Lung (tissue), 11 donors: ENCODE measurements at regions not wholly inside any gene's neighbourhood (a gene's known extent, or its start where the extent isn't known, plus 50 kb on each side); places are given as distances from the start of the nearest gene placed in this dataset.

Experiments
- ATAC-seq: fragments of 200-7000 bp; cut with Tn5 transposase; one replicate; pipeline ENCODE4 v1.9.1; 2020; ENCODE audit warnings: moderate number of reproducible peaks; ENCODE audit not compliant: insufficient read depth, low FRiP score
- DNase-seq, 3 donors: peaks; one replicate each; pipeline ENCODE4 v3.0.0-alpha.2; 2013 to 2017
- H3K27ac ChIP-seq, 2 donors: one replicate each; pipeline ENCODE4 v1.5.1; 2013; ENCODE audit warnings: mild to moderate bottlenecking in 2 of 2, moderate library complexity in 2 of 2, control low read depth in 1 of 2, inconsistent platforms in 1 of 2, low read depth in 1 of 2, low read length in 1 of 2
- H3K27me3 ChIP-seq, 3 donors: one replicate each; pipeline ENCODE4 v1.5.1; 2013; ENCODE audit warnings: low read length in 2 of 3; ENCODE audit not compliant: control insufficient read depth in 3 of 3, insufficient read depth in 3 of 3
- H3K36me3 ChIP-seq, 4 donors: one replicate each; pipeline ENCODE4 v1.5.1; 2013; ENCODE audit warnings: low read length in 4 of 4, mild to moderate bottlenecking in 1 of 4, moderate library complexity in 1 of 4; ENCODE audit not compliant: control insufficient read depth in 4 of 4, insufficient read depth in 4 of 4
- H3K4me1 ChIP-seq, 5 donors: one replicate each; pipeline ENCODE4 v1.5.1; 2013; ENCODE audit warnings: low read length in 5 of 5, mild to moderate bottlenecking in 2 of 5, moderate library complexity in 1 of 5; ENCODE audit not compliant: control insufficient read depth in 5 of 5, insufficient read depth in 5 of 5
- H3K4me3 ChIP-seq: one replicate; pipeline ENCODE4 v1.5.1; 2013; ENCODE audit warnings: mild to moderate bottlenecking, control low read depth, moderate library complexity
- H3K9ac ChIP-seq, 2 donors: one replicate each; pipeline ENCODE4 v1.5.1; 2013; ENCODE audit warnings: low read length in 2 of 2, control low read depth in 1 of 2; ENCODE audit not compliant: insufficient read depth in 1 of 2
- H3K9me3 ChIP-seq, 4 donors: one replicate each; pipeline ENCODE4 v1.5.1; 2013; ENCODE audit warnings: low read length in 3 of 4, mild to moderate bottlenecking in 1 of 4, moderate library complexity in 1 of 4; ENCODE audit not compliant: control insufficient read depth in 4 of 4, insufficient read depth in 3 of 4
- WGBS, 2 donors: extraction: QIAGEN DNeasy Blood & Tissue Kit; methylation state at CpG; one replicate each; pipeline ENCODE4 v1.1.7; 2013; 5-methylcytosine and 5-hydroxymethylcytosine counted together
- TF ChIP-seq, protein P1 (sequence below): IDR thresholded peaks from 2 replicates; pipeline ENCODE4 v1.5.1; 2012; ENCODE audit warnings: mild to moderate bottlenecking; ENCODE audit errors: control extremely low read depth, extremely low read depth
- donor health status: control.
- donor health status: control.
- donor health status: Bipolar disorder and iron deficiency.
- donor health status: healthy.
- donor health status: DM: yes; HTN: yes; CAD: no.

DNA sequence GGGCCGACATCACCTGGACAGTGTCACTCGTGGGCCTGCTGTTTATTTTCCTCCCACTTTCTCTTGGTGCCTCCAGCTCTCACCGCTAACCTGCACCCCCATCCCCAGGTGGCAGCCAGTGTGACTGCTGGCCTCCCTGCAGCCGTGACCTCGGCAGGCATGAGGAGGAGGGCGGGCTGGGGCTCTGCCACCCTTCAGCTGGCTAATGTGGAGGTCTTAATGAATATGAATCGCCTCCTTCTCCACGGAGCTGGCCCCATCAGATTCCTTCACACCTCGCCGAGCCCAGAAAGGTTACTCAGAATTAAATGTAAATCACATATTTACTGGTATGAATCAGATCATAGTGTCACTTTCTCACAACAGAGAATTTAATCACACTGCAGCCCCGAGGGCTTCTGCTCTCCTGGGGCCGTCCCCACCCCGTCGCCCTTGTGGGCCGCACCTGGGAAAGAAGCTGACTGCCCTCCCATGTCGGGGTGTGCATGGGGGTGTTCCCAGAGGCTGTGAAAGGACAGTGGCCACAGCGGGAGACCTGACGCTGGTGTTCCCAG lies 171.1 kb upstream of the TLE3 start:
- Histone ChIP-seq H3K36me3 (no peaks in the 10 kb centered on the region), H3K9me3 (no peaks in the 10 kb centered on the region), H3K4me1 (peaks cover 4 to 33% (median 7%) of the 10 kb centered on the region in 5 donors), H3K9ac (no peak overlapping the region), H3K4me3 (no peak overlapping the region), H3K27ac (no peak overlapping the region), H3K27me3 (no peaks in the 10 kb centered on the region)
- ATAC-seq = no peak
- WGBS, 2 donors = 86 to 88% methylated on average over 18 of the region's 18 CpGs
- DNase-seq = no peak
- TF ChIP-seq, protein P1, sequence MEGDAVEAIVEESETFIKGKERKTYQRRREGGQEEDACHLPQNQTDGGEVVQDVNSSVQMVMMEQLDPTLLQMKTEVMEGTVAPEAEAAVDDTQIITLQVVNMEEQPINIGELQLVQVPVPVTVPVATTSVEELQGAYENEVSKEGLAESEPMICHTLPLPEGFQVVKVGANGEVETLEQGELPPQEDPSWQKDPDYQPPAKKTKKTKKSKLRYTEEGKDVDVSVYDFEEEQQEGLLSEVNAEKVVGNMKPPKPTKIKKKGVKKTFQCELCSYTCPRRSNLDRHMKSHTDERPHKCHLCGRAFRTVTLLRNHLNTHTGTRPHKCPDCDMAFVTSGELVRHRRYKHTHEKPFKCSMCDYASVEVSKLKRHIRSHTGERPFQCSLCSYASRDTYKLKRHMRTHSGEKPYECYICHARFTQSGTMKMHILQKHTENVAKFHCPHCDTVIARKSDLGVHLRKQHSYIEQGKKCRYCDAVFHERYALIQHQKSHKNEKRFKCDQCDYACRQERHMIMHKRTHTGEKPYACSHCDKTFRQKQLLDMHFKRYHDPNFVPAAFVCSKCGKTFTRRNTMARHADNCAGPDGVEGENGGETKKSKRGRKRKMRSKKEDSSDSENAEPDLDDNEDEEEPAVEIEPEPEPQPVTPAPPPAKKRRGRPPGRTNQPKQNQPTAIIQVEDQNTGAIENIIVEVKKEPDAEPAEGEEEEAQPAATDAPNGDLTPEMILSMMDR = no peak

DNA sequence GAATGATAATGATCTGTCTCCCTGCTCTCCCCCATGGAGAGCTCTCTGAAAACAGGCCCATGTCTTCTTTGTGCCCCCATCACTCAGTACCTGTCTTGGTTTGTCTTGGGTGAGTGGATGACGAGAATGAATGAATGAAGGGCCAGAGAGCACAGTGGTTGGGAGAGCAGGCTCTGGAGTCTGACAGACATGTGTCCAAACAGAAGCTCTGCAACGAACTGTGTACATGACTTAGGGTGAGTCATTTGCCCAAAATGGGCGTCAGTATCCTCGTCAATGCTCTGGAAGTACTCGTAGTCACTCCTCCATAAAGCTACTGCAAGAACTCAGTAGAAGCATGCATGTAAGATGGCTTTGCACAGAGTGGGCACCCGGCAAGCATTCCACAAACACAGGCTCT lies 170.2 kb upstream of the TLE3 start:
- 79 to 86% methylated on average over 6 of the region's 6 CpGs for WGBS, 2 donors
- peaks cover 4 to 33% (median 12%) of the 10 kb centered on the region in 5 donors for H3K4me1 ChIP-seq
- no peaks in the 10 kb centered on the region for H3K9me3 ChIP-seq
- TF ChIP-seq, protein P1 = no peak
- no peak overlapping the region for H3K9ac ChIP-seq
- H3K4me3 ChIP-seq = no peak overlapping the region
- no peaks in the 10 kb centered on the region for H3K36me3 ChIP-seq
- DNase-seq = no peak
- no peaks in the 10 kb centered on the region for H3K27me3 ChIP-seq
- H3K27ac ChIP-seq = no peak overlapping the region
- no peak for ATAC-seq

DNA sequence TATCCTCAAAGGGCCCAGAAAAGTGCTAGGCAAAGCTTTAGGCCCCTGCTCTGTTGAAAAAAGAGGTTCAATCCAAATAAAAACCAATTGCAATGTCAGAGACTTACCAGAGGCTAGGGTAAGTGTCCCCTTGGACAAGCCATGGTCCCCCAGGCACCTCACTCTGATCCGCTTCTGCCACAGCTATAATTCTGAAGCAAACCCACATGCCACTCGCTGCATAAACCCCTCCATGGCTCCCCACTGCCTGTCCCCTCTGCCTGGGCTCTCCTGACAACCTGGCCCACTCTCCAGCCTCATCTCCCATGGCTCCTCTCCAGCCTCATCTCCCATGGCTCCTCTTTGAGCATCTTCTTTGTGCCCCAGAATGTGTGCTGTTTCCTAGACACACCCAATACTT lies 169.6 kb upstream of the TLE3 start:
- no peak for DNase-seq
- 94% methylated on average over 2 of the region's 2 CpGs for WGBS, 2 donors
- H3K4me3 ChIP-seq = no peak overlapping the region
- TF ChIP-seq, protein P1 = no peak
- no peaks in the 10 kb centered on the region for H3K27me3 ChIP-seq
- no peak for ATAC-seq
- no peak overlapping the region for H3K9ac ChIP-seq
- no peak overlapping the region for H3K27ac ChIP-seq
- no peaks in the 10 kb centered on the region for H3K9me3 ChIP-seq
- H3K36me3 ChIP-seq = no peaks in the 10 kb centered on the region
- H3K4me1 ChIP-seq = peaks cover 4 to 33% (median 12%) of the 10 kb centered on the region in 5 donors

DNA sequence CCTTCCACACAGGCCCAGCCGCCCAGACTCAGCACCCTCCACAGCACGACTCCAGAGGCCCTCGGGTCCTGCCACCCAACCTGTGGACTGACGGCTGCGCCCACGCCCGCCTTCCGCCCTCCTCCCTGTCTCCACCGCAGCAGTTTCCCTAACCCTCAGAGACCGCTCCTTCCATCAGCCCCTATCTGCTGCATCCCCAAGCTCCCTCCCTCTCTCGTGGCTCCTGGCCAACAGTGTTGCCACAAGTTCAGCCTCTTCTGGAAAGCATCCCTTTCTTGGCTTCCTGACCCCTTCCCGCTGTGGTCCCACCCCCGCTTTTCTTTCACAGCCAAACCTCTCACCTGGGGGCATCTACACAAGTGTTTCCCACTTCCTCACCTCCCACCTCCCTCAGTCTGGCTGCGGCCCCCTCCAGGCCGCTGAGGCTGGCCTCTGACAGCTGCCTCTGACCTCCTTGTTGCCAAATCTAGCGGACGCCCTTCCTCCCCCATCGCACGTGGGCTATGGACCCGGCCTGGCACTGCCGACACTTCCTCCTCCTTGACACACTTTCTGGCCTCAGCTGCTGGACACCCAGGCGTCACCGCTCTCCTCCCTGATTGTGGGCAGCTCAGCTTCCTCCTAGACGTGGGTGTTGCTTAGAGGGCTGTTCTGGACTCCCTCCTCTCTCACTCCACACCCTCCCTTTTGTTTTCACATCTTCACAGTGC lies 168.8 kb upstream of the TLE3 start:
- H3K27ac ChIP-seq = peak overlapping the region in 1 of 2 donors; percentile 2

More for the DNA sequence above, 168.8 kb upstream of the TLE3 start:
- no peak overlapping the region for H3K4me3 ChIP-seq
- H3K27me3 ChIP-seq = no peaks in the 10 kb centered on the region
- no peak overlapping the region for H3K9ac ChIP-seq
- peak; percentile 82 to 93 (median 89) for DNase-seq
- no peaks in the 10 kb centered on the region for H3K36me3 ChIP-seq
- 19 to 36% methylated on average over 24 of the region's 24 CpGs for WGBS, 2 donors
- TF ChIP-seq, protein P1 = no peak
- ATAC-seq = peak; percentile 71
- no peaks in the 10 kb centered on the region for H3K9me3 ChIP-seq
- H3K4me1 ChIP-seq = peaks cover 4 to 33% (median 12%) of the 10 kb centered on the region in 5 donors
